HG03354 (cell line): ENCODE measurements at regions not wholly inside any gene's neighbourhood (a gene's known extent, or its start where the extent isn't known, plus 50 kb on each side); places are given as distances from the start of the nearest gene placed in this dataset.

Experiments used
- ATAC-seq: cut with Tn5 transposase; IDR thresholded peaks from one replicate; pipeline ENCODE4 v1.9.1; 2021; ENCODE audit warnings: mild to moderate bottlenecking; ENCODE audit not compliant: unreplicated experiment, poor library complexity, severe bottlenecking

GRCh38 chr9:89883401-89884341 lies 278.9 kb downstream of the GADD45G start:
- no peak for ATAC-seq

GRCh38 chr9:89884356-89885083 lies 279.7 kb downstream of the GADD45G start:
- ATAC-seq = no peak

- ATAC-seq = no peak
Observed at GRCh38 chr9:89885156-89885555, 280.3 kb downstream of the GADD45G start.

GRCh38 chr9:89886281-89886700 lies 281.5 kb downstream of the GADD45G start:
- no peak for ATAC-seq

GRCh38 chr9:89887286-89887685 lies 282.5 kb downstream of the GADD45G start:
- ATAC-seq = no peak

GRCh38 chr9:89888233-89888632 lies 283.4 kb downstream of the GADD45G start:
- ATAC-seq = no peak

- ATAC-seq = no peak
Observed at GRCh38 chr9:89888677-89889076, 283.9 kb downstream of the GADD45G start.

GRCh38 chr9:89889865-89890264 lies 285.1 kb downstream of the GADD45G start:
- no peak for ATAC-seq

- ATAC-seq = no peak
Observed at GRCh38 chr9:89890326-89890980, 285.6 kb downstream of the GADD45G start.

- ATAC-seq = no peak
Observed at GRCh38 chr9:89891221-89891590, 286.4 kb downstream of the GADD45G start.

GRCh38 chr9:89891591-89892304 lies 286.9 kb downstream of the GADD45G start:
- ATAC-seq = no peak

GRCh38 chr9:89892920-89893319 lies 288.1 kb downstream of the GADD45G start:
- ATAC-seq = no peak

- ATAC-seq = no peak
Observed at GRCh38 chr9:89893886-89894285, 289.1 kb downstream of the GADD45G start.

GRCh38 chr9:89896806-89897340 lies 292.1 kb downstream of the GADD45G start:
- ATAC-seq = no peak

GRCh38 chr9:89899573-89899972 lies 294.8 kb downstream of the GADD45G start:
- ATAC-seq = no peak

GRCh38 chr9:89901920-89902319 lies 297.1 kb downstream of the GADD45G start:
- no peak for ATAC-seq

GRCh38 chr9:89902450-89903140 lies 297.8 kb downstream of the GADD45G start:
- ATAC-seq = no peak

GRCh38 chr9:89903141-89903475 lies 298.3 kb downstream of the GADD45G start:
- ATAC-seq = no peak
